ENCODE measurements at regions not wholly inside any gene's neighbourhood (a gene's known extent, or its start where the extent isn't known, plus 50 kb on each side); places are given as distances from the start of the nearest gene placed in this dataset.

- no peak for DNase-seq
These were observed 137.8 kb downstream of the RWDD3 start for GRCh38 chr1:95371666-95372282.

DNA sequence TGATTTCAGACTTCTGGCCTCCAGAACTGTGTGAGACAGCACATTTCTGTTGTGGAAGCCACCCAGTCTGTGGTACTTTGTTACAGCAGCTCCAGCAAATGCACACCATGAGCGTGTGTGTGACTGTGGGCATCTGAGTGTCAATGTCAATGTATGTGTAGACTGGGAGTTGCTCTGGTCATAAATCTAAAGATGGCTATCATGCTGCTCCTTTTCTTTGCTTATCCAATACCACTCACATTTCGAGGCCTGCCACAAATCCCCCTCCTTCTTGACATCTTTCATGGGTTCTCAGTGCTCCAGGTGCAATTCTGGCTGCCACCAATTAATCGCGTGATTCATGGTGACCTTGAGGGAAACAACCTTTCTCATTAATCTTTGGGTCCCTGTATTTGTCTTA, 141.2 kb downstream of the RWDD3 start:
- no peak for DNase-seq

- no peak for DNase-seq
These were observed 146.9 kb downstream of the RWDD3 start for GRCh38 chr1:95380909-95381308.

GRCh38 chr1:95382000-95382786, 148.2 kb downstream of the RWDD3 start:
- no peak for DNase-seq

GRCh38 chr1:95383111-95383510, 149.1 kb downstream of the RWDD3 start:
- no peak for DNase-seq

- peak; percentile 64 for DNase-seq
These were observed 150.6 kb downstream of the RWDD3 start for GRCh38 chr1:95384567-95384966.

DNA sequence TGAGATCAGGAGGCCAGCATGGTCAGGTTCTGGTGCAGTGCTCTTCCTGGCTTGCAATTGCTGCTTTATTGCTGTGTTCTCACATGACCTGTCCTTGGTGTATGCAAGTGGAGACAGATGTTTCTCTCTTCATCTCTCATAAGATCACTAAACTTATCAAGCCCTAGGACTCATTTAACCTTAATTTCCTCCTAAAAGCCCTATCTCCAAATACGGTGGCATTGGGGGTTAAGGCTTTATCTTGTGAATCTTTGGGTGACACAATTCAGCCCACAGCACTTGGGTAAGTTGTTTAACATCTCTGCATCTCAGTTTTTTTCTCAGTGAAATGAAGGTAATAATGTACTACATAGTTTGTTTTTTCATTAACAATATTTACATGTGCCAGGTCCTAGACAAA, 152.4 kb downstream of the RWDD3 start:
- DNase-seq, result peak; percentile 17

DNA sequence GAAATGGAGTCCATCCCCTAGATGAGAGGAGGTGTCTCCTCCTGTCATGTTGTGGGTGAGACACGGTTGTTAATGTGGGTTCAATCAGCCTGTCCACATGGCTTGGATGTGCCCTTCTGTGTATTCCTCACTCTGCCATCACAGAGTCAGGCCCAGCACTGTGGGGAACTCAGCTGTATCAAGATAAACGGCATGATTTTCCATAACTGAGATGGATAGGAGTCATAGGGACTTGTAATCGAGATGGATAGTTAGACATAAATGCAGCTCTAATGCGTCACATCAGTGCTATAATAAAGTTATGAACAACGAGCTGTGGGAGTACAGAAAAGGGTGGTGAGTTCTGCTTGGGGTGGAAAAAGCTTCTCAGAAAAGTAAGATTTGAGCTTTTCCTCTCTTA, 152.9 kb downstream of the RWDD3 start:
- DNase-seq, result no peak

DNA sequence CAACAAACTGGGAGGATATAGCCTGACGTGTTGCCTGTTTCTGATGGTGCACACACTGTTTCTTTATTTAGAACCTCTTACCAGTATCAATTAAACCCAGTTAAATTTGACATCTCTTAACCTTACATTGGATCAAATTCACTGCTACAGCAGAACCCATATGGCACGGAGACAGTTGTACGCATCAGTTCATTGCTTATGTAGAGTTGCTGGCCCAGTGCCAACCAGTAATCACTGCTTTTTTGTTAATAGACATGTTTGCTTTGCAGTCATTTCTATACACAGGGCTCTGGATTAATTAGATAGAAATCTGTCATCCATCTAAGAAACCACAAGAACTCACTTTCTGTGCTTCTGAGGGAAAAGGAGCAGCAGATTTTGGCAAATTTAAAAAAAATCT, 154.0 kb downstream of the RWDD3 start:
- no peak for DNase-seq

DNA sequence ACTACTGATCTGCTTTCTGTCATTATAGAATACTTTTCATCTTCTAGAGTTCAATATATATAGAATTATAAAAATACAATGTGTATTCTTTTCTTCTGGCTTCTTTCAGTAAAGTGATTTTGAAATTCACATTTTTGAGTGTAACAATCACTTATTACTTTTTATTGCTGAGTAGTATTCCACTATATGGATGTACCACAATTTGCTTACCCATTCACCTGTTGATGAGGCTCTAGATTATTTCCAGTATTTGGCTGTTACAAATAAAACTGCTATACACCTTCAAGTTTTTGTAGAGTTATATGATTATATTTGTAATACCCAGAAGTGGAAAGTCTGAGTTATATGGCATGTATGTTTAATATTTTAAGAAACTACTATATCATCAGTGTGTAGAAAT, 159.4 kb downstream of the RWDD3 start:
- DNase-seq, result no peak

- no peak for DNase-seq
These were observed 162.5 kb downstream of the RWDD3 start for GRCh38 chr1:95396557-95396956.

GRCh38 chr1:95402780-95403179, 168.8 kb downstream of the RWDD3 start:
- no peak for DNase-seq

DNA sequence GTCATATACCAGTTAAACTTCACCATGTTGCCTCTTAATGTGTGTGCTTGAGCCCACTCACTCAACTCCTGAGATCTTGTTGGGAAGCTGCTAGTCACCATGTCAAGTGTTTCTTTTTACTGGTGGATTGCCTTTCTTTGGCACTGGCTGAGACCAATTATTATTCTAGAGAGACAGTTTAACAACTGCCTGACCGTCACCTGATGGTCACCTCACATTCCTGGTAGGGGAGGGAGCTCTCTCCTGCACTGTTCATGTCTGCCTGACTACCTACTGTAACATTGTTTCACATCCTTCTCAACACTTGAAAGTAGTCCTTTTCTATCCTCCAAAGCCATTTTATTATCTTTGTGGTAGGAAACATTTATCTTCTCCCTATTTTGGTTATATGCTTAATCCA, 172.3 kb downstream of the RWDD3 start:
- DNase-seq, result no peak

DNA sequence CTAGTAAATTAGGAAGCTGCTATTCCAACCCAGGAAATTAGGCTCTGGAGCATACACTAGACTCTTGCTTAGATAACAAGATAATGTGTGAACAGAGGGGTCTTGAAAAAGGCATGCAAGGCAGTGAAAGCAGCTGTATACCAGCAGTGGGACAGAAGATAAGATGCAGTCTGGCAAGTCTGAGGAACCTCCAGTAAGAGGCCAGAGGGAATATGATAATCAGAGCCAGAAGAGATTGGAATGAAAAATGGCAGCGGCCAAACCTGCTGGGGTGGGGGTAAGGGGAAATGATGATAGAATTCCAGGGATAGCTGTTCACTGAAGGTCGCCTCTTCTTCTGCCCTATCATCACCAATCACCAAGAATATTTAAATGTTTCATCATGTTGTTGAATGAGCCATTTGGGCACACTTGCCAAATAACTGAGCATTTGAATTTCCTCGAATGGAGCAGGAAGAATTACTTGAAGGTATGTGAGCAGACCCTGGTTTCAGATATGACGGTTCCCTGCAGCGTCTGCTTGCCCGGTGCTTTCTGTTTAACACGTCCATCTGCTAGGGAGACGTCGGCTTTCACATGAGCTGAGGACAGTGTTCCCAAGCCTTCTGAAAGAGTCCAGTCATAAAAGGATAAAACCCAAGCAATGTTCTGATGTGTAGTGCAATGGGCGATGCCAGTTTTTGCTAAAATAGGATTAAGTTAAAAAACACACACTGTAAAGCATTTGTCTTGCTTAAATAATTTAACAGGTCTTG, 173.3 kb downstream of the RWDD3 start:
- no peak for DNase-seq

DNA sequence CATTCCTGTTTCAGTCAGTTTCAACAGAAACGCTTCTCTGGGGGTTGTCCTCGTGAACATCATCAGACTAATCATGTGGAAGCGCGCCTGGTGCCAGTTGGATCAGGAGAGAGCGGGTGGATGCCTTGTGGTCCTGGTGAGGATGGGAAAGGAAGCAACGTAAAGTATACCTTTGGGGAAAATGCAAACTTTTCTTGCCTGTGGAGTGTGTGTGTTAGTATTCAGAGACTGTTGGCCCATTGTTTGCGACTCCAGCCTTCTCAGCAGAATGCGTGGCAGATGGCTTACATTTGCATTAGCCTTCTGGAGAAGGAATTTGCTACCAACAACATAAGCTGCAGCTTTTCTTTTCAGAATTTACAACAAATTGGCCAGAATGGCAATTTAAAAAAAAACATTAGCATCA, 173.9 kb downstream of the RWDD3 start:
- DNase-seq, result no peak

GRCh38 chr1:95408507-95409136, 174.6 kb downstream of the RWDD3 start:
- DNase-seq, result no peak

DNA sequence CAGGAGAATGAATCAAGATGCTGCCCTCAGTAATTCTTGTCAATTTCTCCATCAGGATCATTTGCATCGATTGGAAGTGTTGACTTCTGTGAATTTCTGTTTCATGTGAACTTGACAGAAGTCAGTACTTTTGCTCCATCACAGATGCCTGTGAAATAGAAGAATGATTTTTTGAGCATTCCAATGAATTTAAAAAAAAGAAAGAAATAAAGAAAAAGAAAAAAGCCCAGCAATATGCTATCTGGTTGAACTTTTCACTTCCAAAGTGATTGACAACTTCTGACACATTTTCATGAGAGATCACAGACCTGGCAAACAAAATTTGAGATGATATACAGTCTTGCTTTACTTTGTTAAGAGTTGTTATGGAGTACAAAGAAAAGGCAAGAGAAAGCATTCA, 175.3 kb downstream of the RWDD3 start:
- no peak for DNase-seq

- no peak for DNase-seq
These were observed 175.9 kb downstream of the RWDD3 start for GRCh38 chr1:95409901-95410300.

DNA sequence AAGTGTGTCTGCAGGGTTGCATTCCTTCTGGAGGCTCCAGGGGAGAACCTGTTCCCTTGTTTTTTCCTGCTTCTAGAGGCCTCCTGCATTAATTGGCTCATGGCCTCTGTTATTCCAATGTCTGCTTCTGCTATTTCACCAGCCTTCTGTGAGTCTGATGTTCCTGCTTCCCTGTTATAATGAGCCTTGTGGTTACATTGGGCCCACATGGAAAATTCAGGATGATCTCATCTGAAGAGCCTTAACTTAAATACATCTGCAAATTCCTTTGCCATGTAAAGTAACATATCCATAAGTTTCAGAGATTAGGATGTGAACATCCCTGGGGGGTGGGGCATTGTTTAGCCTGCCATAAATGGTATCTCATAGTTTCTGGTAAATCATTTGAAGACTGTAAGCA, 181.1 kb downstream of the RWDD3 start:
- DNase-seq, result no peak

DNA sequence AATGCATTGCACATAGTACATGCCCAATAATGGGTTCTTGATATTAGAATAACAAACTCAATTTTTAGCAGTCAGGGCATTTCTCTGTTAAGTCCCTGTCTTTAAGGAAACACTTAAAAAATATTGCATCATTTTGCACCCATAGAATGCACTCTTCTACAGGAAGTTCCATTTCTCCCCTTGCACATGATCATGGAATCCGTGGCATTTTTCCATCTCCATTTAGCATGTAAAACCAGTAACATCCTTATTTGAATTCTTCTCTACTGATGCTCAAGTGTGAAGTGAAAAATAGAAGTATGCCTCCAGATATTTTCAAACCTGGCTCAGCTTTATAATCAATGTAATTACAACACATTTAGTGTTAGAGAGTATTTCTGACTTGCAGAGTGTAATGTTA, 192.8 kb downstream of the RWDD3 start:
- no peak for DNase-seq

GRCh38 chr1:95427525-95427924, 193.5 kb downstream of the RWDD3 start:
- DNase-seq, result no peak

GRCh38 chr1:95431235-95431634, 197.2 kb downstream of the RWDD3 start:
- no peak for DNase-seq

- no peak for DNase-seq
These were observed 201.6 kb downstream of the RWDD3 start for GRCh38 chr1:95435611-95436010.

DNA sequence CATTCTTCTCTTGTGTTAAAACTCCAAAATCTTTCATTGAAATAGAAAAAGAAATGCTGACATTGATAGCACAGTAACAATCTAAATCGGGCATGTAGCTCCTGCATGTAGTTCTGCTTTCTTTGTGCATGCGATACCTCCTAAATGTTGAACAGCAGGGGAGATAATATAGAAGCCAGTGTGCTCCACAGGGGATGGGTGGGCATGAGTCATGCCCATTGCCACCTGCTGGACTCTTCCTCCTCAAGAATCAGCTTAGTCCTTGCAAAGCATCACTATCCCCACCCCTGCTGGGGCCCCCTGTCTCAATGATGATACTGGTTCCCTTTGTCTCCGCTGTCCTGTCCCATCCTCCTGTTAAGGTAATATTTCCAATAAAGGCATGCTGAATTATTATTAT, 203.0 kb downstream of the RWDD3 start:
- no peak for DNase-seq
